Activated CD4-positive, alpha-beta T cell treated with anti-CD3 and anti-CD28 coated beads, Interleukin-2, amount 50 U/mL, for 16 hours (primary cell): ENCODE measurements at regions not wholly inside any gene's neighbourhood (a gene's known extent, or its start where the extent isn't known, plus 50 kb on each side); places are given as distances from the start of the nearest gene placed in this dataset.

Experiments used
- DNase-seq: peaks from one replicate; pipeline ENCODE4 v3.0.0-alpha.2; 2020

- DNase-seq: no peak
Observed at GRCh38 chr15:61621146-61621545, 392.0 kb upstream of the RORA start.

- no peak for DNase-seq
Observed at GRCh38 chr15:61620151-61620550, 391.0 kb upstream of the RORA start.

- DNase-seq: no peak
Observed at GRCh38 chr15:61613729-61614128, 384.6 kb upstream of the RORA start.

- DNase-seq: no peak
Observed at GRCh38 chr15:61613138-61613537, 384.0 kb upstream of the RORA start.

- no peak for DNase-seq
Observed at GRCh38 chr15:61612111-61612510, 383.0 kb upstream of the RORA start.

- no peak for DNase-seq
Observed at GRCh38 chr15:61605343-61605742, 376.2 kb upstream of the RORA start.

- DNase-seq: no peak
Observed at GRCh38 chr15:61598655-61599054, 369.6 kb upstream of the RORA start.

GRCh38 chr15:61584410-61584809 lies 355.3 kb upstream of the RORA start:
- DNase-seq: no peak

GRCh38 chr15:61582092-61582491 lies 353.0 kb upstream of the RORA start:
- no peak for DNase-seq

GRCh38 chr15:61575597-61575996 lies 346.5 kb upstream of the RORA start:
- DNase-seq: no peak

- DNase-seq: no peak
Observed at GRCh38 chr15:61571026-61571425, 341.9 kb upstream of the RORA start.

- DNase-seq: no peak
Observed at GRCh38 chr15:61564785-61565184, 335.7 kb upstream of the RORA start.

GRCh38 chr15:61558172-61559136 lies 329.4 kb upstream of the RORA start:
- no peak for DNase-seq

GRCh38 chr15:61556037-61556648 lies 327.0 kb upstream of the RORA start:
- peak; percentile 5 for DNase-seq

GRCh38 chr15:61549727-61550126 lies 320.6 kb upstream of the RORA start:
- DNase-seq: no peak

GRCh38 chr15:61545763-61546162 lies 316.7 kb upstream of the RORA start:
- DNase-seq: no peak

GRCh38 chr15:61541516-61541915 lies 312.4 kb upstream of the RORA start:
- no peak for DNase-seq

GRCh38 chr15:61537337-61537736 lies 308.2 kb upstream of the RORA start:
- no peak for DNase-seq

- no peak for DNase-seq
Observed at GRCh38 chr15:61534986-61535385, 305.9 kb upstream of the RORA start.

GRCh38 chr15:61530769-61531168 lies 301.7 kb upstream of the RORA start:
- DNase-seq: no peak

- DNase-seq: no peak
Observed at GRCh38 chr15:61528581-61528910, 299.4 kb upstream of the RORA start.

GRCh38 chr15:61527836-61528580 lies 298.9 kb upstream of the RORA start:
- no peak for DNase-seq

GRCh38 chr15:61524545-61524944 lies 295.4 kb upstream of the RORA start:
- no peak for DNase-seq

GRCh38 chr15:61524086-61524485 lies 295.0 kb upstream of the RORA start:
- no peak for DNase-seq
